WERI-Rb-1 (cell line): ENCODE measurements at regions not wholly inside any gene's neighbourhood (a gene's known extent, or its start where the extent isn't known, plus 50 kb on each side); places are given as distances from the start of the nearest gene placed in this dataset.

Source experiments
- DNase-seq: peaks from one replicate; pipeline ENCODE4 v3.0.0-alpha.2; 2020
- H3K27ac ChIP-seq: fragments of 250-450 bp; sonication (Bioruptor Pico); 2 replicates; pipeline ENCODE4 v1.5.1; 2020; ENCODE audit warnings: mild to moderate bottlenecking, moderate library complexity
- H3K27me3 ChIP-seq: fragments of 250-450 bp; sonication (Bioruptor Pico); 2 replicates; pipeline ENCODE4 v1.5.1; 2021; ENCODE audit warnings: mild to moderate bottlenecking, low read depth, moderate library complexity; ENCODE audit not compliant: insufficient read depth, severe bottlenecking
- H3K36me3 ChIP-seq: fragments of 250-450 bp; sonication (Bioruptor Pico); 2 replicates; pipeline ENCODE4 v1.5.1; 2020; ENCODE audit warnings: mild to moderate bottlenecking, moderate library complexity
- H3K4me3 ChIP-seq: 2 replicates; pipeline ENCODE4 v1.5.1; 2011; ENCODE audit warnings: low read depth, mild to moderate bottlenecking, control low read depth, low read length
- H3K9me3 ChIP-seq: fragments of 250-450 bp; sonication (Bioruptor Pico); 2 replicates; pipeline ENCODE4 v1.5.1; 2021; ENCODE audit warnings: mild to moderate bottlenecking, moderate library complexity; ENCODE audit not compliant: severe bottlenecking
- CTCF ChIP-seq: IDR thresholded peaks from 2 replicates; pipeline ENCODE4 v1.5.1; 2011; ENCODE audit warnings: low read depth, mild to moderate bottlenecking, control low read depth, inconsistent platforms, low read length

GRCh38 chr7:46257761-46258448 is 336.8 kb upstream of the IGFBP3 start:
- Histone ChIP-seq H3K27me3 (no peaks in the 10 kb centered on the region), H3K9me3 (no peaks in the 10 kb centered on the region), H3K4me3 (no peak overlapping the region), H3K36me3 (no peaks in the 10 kb centered on the region), H3K27ac (no peak overlapping the region)
- DNase-seq = no peak
- no peak for TF ChIP-seq CTCF

- DNase-seq = no peak
- TF ChIP-seq CTCF = no peak
- Histone ChIP-seq H3K4me3 (no peak overlapping the region), H3K27me3 (no peaks in the 10 kb centered on the region), H3K36me3 (no peaks in the 10 kb centered on the region), H3K27ac (no peak overlapping the region), H3K9me3 (no peaks in the 10 kb centered on the region)
Measured at GRCh38 chr7:46256870-46257661, 336.0 kb upstream of the IGFBP3 start.

GRCh38 chr7:46253520-46253919 is 332.4 kb upstream of the IGFBP3 start:
- no peak overlapping the region for H3K27ac ChIP-seq
- H3K4me3 ChIP-seq = no peak overlapping the region
- no peaks in the 10 kb centered on the region for H3K9me3 ChIP-seq
- no peaks in the 10 kb centered on the region for H3K27me3 ChIP-seq
- no peak for DNase-seq
- TF ChIP-seq CTCF = no peak
- H3K36me3 ChIP-seq = no peaks in the 10 kb centered on the region

GRCh38 chr7:46247664-46248063 is 326.6 kb upstream of the IGFBP3 start:
- Histone ChIP-seq H3K36me3 (no peaks in the 10 kb centered on the region), H3K27ac (no peak overlapping the region), H3K4me3 (no peak overlapping the region), H3K9me3 (no peaks in the 10 kb centered on the region), H3K27me3 (no peaks in the 10 kb centered on the region)
- no peak for DNase-seq
- no peak for TF ChIP-seq CTCF

- no peak overlapping the region for H3K27ac ChIP-seq
- H3K4me3 ChIP-seq = no peak overlapping the region
- TF ChIP-seq CTCF = no peak
- no peaks in the 10 kb centered on the region for H3K36me3 ChIP-seq
- no peaks in the 10 kb centered on the region for H3K9me3 ChIP-seq
- no peaks in the 10 kb centered on the region for H3K27me3 ChIP-seq
- DNase-seq = no peak
Measured at GRCh38 chr7:46245586-46246111, 324.6 kb upstream of the IGFBP3 start.
